OCI-LY1 (cell line): ENCODE measurements at regions not wholly inside any gene's neighbourhood (a gene's known extent, or its start where the extent isn't known, plus 50 kb on each side); places are given as distances from the start of the nearest gene placed in this dataset.

ENCODE experiments used
- H2AFZ ChIP-seq: fragments of 200-600 bp; sonication (generic), shearing (Covaris generic); 2 replicates; pipeline ENCODE4 v1.6.0; 2014; ENCODE audit warnings: antibody characterized with exemption, mild to moderate bottlenecking, low read length
- H3F3A ChIP-seq: fragments of 200-600 bp; sonication (generic), shearing (Covaris generic); 2 replicates; pipeline ENCODE4 v1.6.0; 2014; ENCODE audit warnings: mild to moderate bottlenecking, antibody characterized with exemption, low read length, moderate library complexity; ENCODE audit not compliant: insufficient read depth
- H3K27ac ChIP-seq: fragments of 200-600 bp; sonication (generic); 2 replicates; pipeline ENCODE4 v1.5.1; 2014; ENCODE audit warnings: low read length, mixed run types, mild to moderate bottlenecking, low read depth; ENCODE audit not compliant: poor library complexity, severe bottlenecking
- H3K27me3 ChIP-seq: fragments of 200-600 bp; sonication (generic); 2 replicates; pipeline ENCODE4 v1.6.0; 2014; ENCODE audit warnings: antibody characterized with exemption, mild to moderate bottlenecking, low read length, moderate library complexity; ENCODE audit not compliant: insufficient read depth
- H3K36me3 ChIP-seq: fragments of 200-600 bp; sonication (generic); 2 replicates; pipeline ENCODE4 v1.6.1; 2014; ENCODE audit warnings: mild to moderate bottlenecking, antibody characterized with exemption, low read length, moderate library complexity, mixed read lengths; ENCODE audit not compliant: insufficient read depth
- H3K4me1 ChIP-seq: fragments of 200-600 bp; sonication (generic); 2 replicates; pipeline ENCODE4 v1.5.1; 2014; ENCODE audit warnings: mild to moderate bottlenecking, low read length, moderate library complexity; ENCODE audit not compliant: insufficient read depth, severe bottlenecking
- H3K4me2 ChIP-seq: fragments of 200-600 bp; sonication (generic), shearing (Covaris generic); 2 replicates; pipeline ENCODE4 v1.6.1; 2014; ENCODE audit warnings: low read length
- H3K4me3 ChIP-seq: fragments of 200-600 bp; sonication (generic); 2 replicates; pipeline ENCODE4 v1.5.1; 2014; ENCODE audit warnings: low read length, low read depth, mild to moderate bottlenecking, mixed read lengths; ENCODE audit not compliant: poor library complexity, severe bottlenecking
- H3K79me2 ChIP-seq: fragments of 200-600 bp; shearing (Covaris generic); 2 replicates; pipeline ENCODE4 v1.6.1; 2016; ENCODE audit warnings: mixed run types, low read length, mixed read lengths; ENCODE audit not compliant: insufficient read depth
- H3K9ac ChIP-seq: fragments of 200-600 bp; sonication (generic), shearing (Covaris generic); 2 replicates; pipeline ENCODE4 v1.6.1; 2014; ENCODE audit warnings: mild to moderate bottlenecking, low read length, mixed read lengths
- H3K9me2 ChIP-seq: fragments of 200-600 bp; sonication (generic), shearing (Covaris generic); 2 replicates; pipeline ENCODE4 v1.6.1; 2014; ENCODE audit warnings: low read depth, mild to moderate bottlenecking, low read length, mixed read lengths
- H3K9me3 ChIP-seq: fragments of 200-600 bp; shearing (Covaris generic); 2 replicates; pipeline ENCODE4 v1.6.1; 2014; ENCODE audit warnings: low read length, mixed read lengths
- H4K20me1 ChIP-seq: fragments of 200-600 bp; sonication (generic), shearing (Covaris generic); 2 replicates; pipeline ENCODE4 v1.6.0; 2016; ENCODE audit warnings: mild to moderate bottlenecking, low read length; ENCODE audit not compliant: insufficient read depth
- CTCF ChIP-seq: fragments of 200-600 bp; sonication (generic), shearing (Covaris generic); IDR thresholded peaks from 2 replicates; pipeline ENCODE4 v1.5.1; 2017; ENCODE audit warnings: mild to moderate bottlenecking, antibody characterized with exemption, low read length, moderate library complexity, mixed read lengths
- EZH2 ChIP-seq: fragments of 200-600 bp; sonication (generic), shearing (Covaris generic); IDR thresholded peaks from 2 replicates; pipeline ENCODE4 v1.8.0; 2017; ENCODE audit warnings: borderline replicate concordance, mixed run types, mild to moderate bottlenecking, antibody characterized with exemption, low read length, moderate library complexity, mixed read lengths

- Histone ChIP-seq H3K79me2 (no peaks in the 10 kb centered on the region), H4K20me1 (no peaks in the 10 kb centered on the region), H3K36me3 (no peaks in the 10 kb centered on the region), H3K4me1 (no peaks in the 10 kb centered on the region), H3K27ac (no peak overlapping the region), H3K27me3 (no peaks in the 10 kb centered on the region), H3K9me3 (no peaks in the 10 kb centered on the region), H3K9me2 (no peaks in the 10 kb centered on the region), H2AFZ (no peak overlapping the region), H3F3A (no peaks in the 10 kb centered on the region), H3K4me2 (no peak overlapping the region), H3K4me3 (no peak overlapping the region), H3K9ac (no peak overlapping the region)
- TF ChIP-seq CTCF: no peak
- TF ChIP-seq EZH2: no peak
Observed at GRCh38 chr18:75635096-75635495, 207.6 kb upstream of the SMIM21 start.

GRCh38 chr18:75625966-75626365 lies 198.5 kb upstream of the SMIM21 start:
- Histone ChIP-seq H3F3A (no peaks in the 10 kb centered on the region), H3K79me2 (no peaks in the 10 kb centered on the region), H3K27ac (no peak overlapping the region), H3K9ac (no peak overlapping the region), H3K27me3 (no peaks in the 10 kb centered on the region), H2AFZ (no peak overlapping the region), H3K9me3 (no peaks in the 10 kb centered on the region), H3K4me3 (no peak overlapping the region), H4K20me1 (no peaks in the 10 kb centered on the region), H3K9me2 (no peaks in the 10 kb centered on the region), H3K4me1 (no peaks in the 10 kb centered on the region), H3K36me3 (no peaks in the 10 kb centered on the region), H3K4me2 (no peak overlapping the region)
- TF ChIP-seq CTCF (no peak), EZH2 (no peak)

- no peaks in the 10 kb centered on the region for H3K9me3 ChIP-seq
- H3K27me3 ChIP-seq: no peaks in the 10 kb centered on the region
- no peaks in the 10 kb centered on the region for H3F3A ChIP-seq
- no peak overlapping the region for H2AFZ ChIP-seq
- no peak overlapping the region for H3K27ac ChIP-seq
- no peaks in the 10 kb centered on the region for H3K79me2 ChIP-seq
- H3K4me3 ChIP-seq: no peak overlapping the region
- no peaks in the 10 kb centered on the region for H3K36me3 ChIP-seq
- no peaks in the 10 kb centered on the region for H3K4me1 ChIP-seq
- no peak overlapping the region for H3K9ac ChIP-seq
- no peaks in the 10 kb centered on the region for H4K20me1 ChIP-seq
- H3K9me2 ChIP-seq: no peaks in the 10 kb centered on the region
- no peak for TF ChIP-seq CTCF
- TF ChIP-seq EZH2: no peak
- H3K4me2 ChIP-seq: no peak overlapping the region
Observed at GRCh38 chr18:75624869-75625268, 197.4 kb upstream of the SMIM21 start.
